A549 (cell line): ENCODE measurements at regions not wholly inside any gene's neighbourhood (a gene's known extent, or its start where the extent isn't known, plus 50 kb on each side); places are given as distances from the start of the nearest gene placed in this dataset.

Experiments
- ATAC-seq, 2 experiments: fragments of 200-7000 bp in 1 of 2; fragments of >200 bp in 1 of 2; cut with Nextera tagmentation in 1 of 2; cut with Tn5 transposase in 1 of 2; 3 replicates each; pipeline versions ENCODE4 v1.8.0 to v1.9.1; 2018 to 2020; ENCODE audit warnings: mild to moderate bottlenecking in 1 of 2, moderate library complexity in 1 of 2
- CTCF ChIA-PET: fragments of 300-600 bp; sonication (Branson Sonifier 250); formaldehyde crosslinking; extraction: SDS; loops from one replicate; lab custom pipeline; 2021; ENCODE audit warnings: antibody characterized with exemption, inconsistent platforms; lab: Yijun Ruan, JAX
- POLR2A ChIA-PET: fragments of 350-600 bp; formaldehyde crosslinking; extraction: SDS; loops from one replicate; lab custom pipeline; 2021; ENCODE audit warnings: antibody characterized with exemption, inconsistent platforms; lab: Yijun Ruan, JAX
- DNase-seq, 2 experiments: peaks; one replicate each; pipeline versions ENCODE4 v3.0.0 to v3.0.0-alpha.2; 2011 to 2016; ENCODE audit warnings: low read depth in 1 of 2, low spot score in 1 of 2
- FAIRE-seq: peaks from 2 replicates; lab custom pipeline; 2011; peaks lifted over from hg19 to GRCh38; lab: Jason Lieb, UNC
- H3K27ac ChIP-seq, 2 experiments: fragments of >200 bp; sonication (Bioruptor Twin); formaldehyde crosslinking; 3 replicates each; pipeline ENCODE4 v1.5.1; 2016 to 2017
- H3K4me1 ChIP-seq: fragments of >200 bp; sonication (Bioruptor Twin); formaldehyde crosslinking; 3 replicates; pipeline ENCODE4 v1.6.1; 2016
- H3K4me2 ChIP-seq: fragments of >200 bp; sonication (Bioruptor Twin); formaldehyde crosslinking; 3 replicates; pipeline ENCODE4 v1.6.1; 2016
- H3K4me3 ChIP-seq: fragments of >200 bp; sonication (Bioruptor Twin); formaldehyde crosslinking; 3 replicates; pipeline ENCODE4 v1.5.1; 2016
- H3K9me3 ChIP-seq: fragments of >200 bp; sonication (Bioruptor Twin); formaldehyde crosslinking; 3 replicates; pipeline ENCODE4 v1.6.1; 2016
- CBX2 ChIP-seq: fragments of 200-600 bp; sonication (generic); IDR thresholded peaks from 2 replicates; pipeline ENCODE4 v1.6.1; 2016; ENCODE audit warnings: low read depth, mild to moderate bottlenecking, borderline replicate concordance
- CBX8 ChIP-seq: fragments of 200-600 bp; sonication (generic); IDR thresholded peaks from 2 replicates; pipeline ENCODE4 v1.6.1; 2016
- CEBPB ChIP-seq, 2 experiments: fragments of >200 bp in 1 of 2; sonication (Bioruptor Twin) in 1 of 2; formaldehyde crosslinking in 1 of 2; IDR thresholded peaks; 2 replicates each; pipeline ENCODE4 v1.6.1; 2012 to 2016
- ELK1 ChIP-seq: fragments of 150-350 bp; IDR thresholded peaks from 2 replicates; pipeline ENCODE4 v1.6.1; 2014; ENCODE audit warnings: low read depth, mild to moderate bottlenecking, low read length
- ESRRA ChIP-seq: fragments of 150-350 bp; IDR thresholded peaks from 2 replicates; pipeline ENCODE4 v1.6.1; 2014; ENCODE audit warnings: mild to moderate bottlenecking, low read length, borderline replicate concordance
- FOSL2 ChIP-seq, 2 experiments: fragments of 450-650 bp in 1 of 2; fragments of >200 bp in 1 of 2; sonication (Bioruptor Twin) in 1 of 2; formaldehyde crosslinking; IDR thresholded peaks; 2 replicates each; pipeline versions ENCODE4 v1.5.0 to v1.6.1; 2016 to 2020; ENCODE audit warnings: mild to moderate bottlenecking in 1 of 2, moderate library complexity in 1 of 2
- FOXS1 ChIP-seq: fragments of 250-450 bp; sonication (Bioruptor Pico); IDR thresholded peaks from 2 replicates; pipeline ENCODE4 v1.5.0; 2020; ENCODE audit warnings: mild to moderate bottlenecking, moderate library complexity
- HEYL ChIP-seq: fragments of 250-450 bp; sonication (Bioruptor Pico); IDR thresholded peaks from 2 replicates; pipeline ENCODE4 v1.8.0; 2021; ENCODE audit warnings: mild to moderate bottlenecking, moderate library complexity
- HOXB13 ChIP-seq: fragments of 250-450 bp; sonication (Bioruptor Pico); IDR thresholded peaks from 2 replicates; pipeline ENCODE4 v1.5.0; 2020; ENCODE audit warnings: low read depth, mild to moderate bottlenecking, moderate library complexity
- HOXB5 ChIP-seq: fragments of 250-450 bp; sonication (Bioruptor Pico); IDR thresholded peaks from 2 replicates; pipeline ENCODE4 v1.5.0; 2020; ENCODE audit warnings: mild to moderate bottlenecking, moderate library complexity
- JUN ChIP-seq, 2 experiments: fragments of >200 bp; sonication (Bioruptor Twin); formaldehyde crosslinking; IDR thresholded peaks; 2 replicates in 1 of 2; 3 replicates in 1 of 2; pipeline ENCODE4 v1.6.1; 2016 to 2017
- JUNB ChIP-seq: fragments of >200 bp; sonication (Bioruptor Twin); formaldehyde crosslinking; IDR thresholded peaks from 2 replicates; pipeline ENCODE4 v1.6.1; 2016
- MAFK ChIP-seq: fragments of 450-650 bp; IDR thresholded peaks from 2 replicates; pipeline ENCODE4 v1.6.1; 2014; ENCODE audit not compliant: partially characterized antibody
- MAZ ChIP-seq: fragments of 150-350 bp; IDR thresholded peaks from 2 replicates; pipeline ENCODE4 v1.6.1; 2014; ENCODE audit warnings: antibody characterized with exemption, low read depth, low read length, borderline replicate concordance
- MYC ChIP-seq: IDR thresholded peaks from 2 replicates; pipeline ENCODE4 v1.6.1; 2012; ENCODE audit warnings: mild to moderate bottlenecking, inconsistent platforms, low read length, improper control_type of control experiment, borderline replicate concordance
- PBX3 ChIP-seq: IDR thresholded peaks from 2 replicates; pipeline ENCODE4 v1.6.1; 2012
- REST ChIP-seq: fragments of 200-600 bp; sonication (generic); IDR thresholded peaks from 2 replicates; pipeline ENCODE4 v1.6.1; 2016; ENCODE audit warnings: antibody characterized with exemption, mild to moderate bottlenecking, moderate library complexity
- RFX5 ChIP-seq: fragments of 450-650 bp; IDR thresholded peaks from 2 replicates; pipeline ENCODE4 v1.7.1; 2014; ENCODE audit warnings: antibody characterized with exemption, mild to moderate bottlenecking, moderate library complexity
- TFCP2L1 ChIP-seq: fragments of 250-450 bp; sonication (Bioruptor Pico); IDR thresholded peaks from 2 replicates; pipeline ENCODE4 v1.5.0; 2021; ENCODE audit warnings: mild to moderate bottlenecking
- USF2 ChIP-seq: fragments of 450-650 bp; IDR thresholded peaks from 2 replicates; pipeline ENCODE4 v1.6.1; 2014; ENCODE audit warnings: antibody characterized with exemption
- ZFP36 ChIP-seq: fragments of 450-650 bp; IDR thresholded peaks from 2 replicates; pipeline ENCODE4 v1.6.1; 2014; ENCODE audit warnings: borderline replicate concordance; ENCODE audit not compliant: partially characterized antibody
- ZNF302 ChIP-seq: fragments of 250-450 bp; sonication (Bioruptor Pico); IDR thresholded peaks from 2 replicates; pipeline ENCODE4 v1.9.0; 2021; ENCODE audit warnings: inconsistent platforms, mild to moderate bottlenecking, moderate library complexity
- WGBS: methylation state at CpG from one replicate; pipeline ENCODE4 v1.1.6; 2017; ENCODE audit errors: missing lambda C conversion rate; 5-methylcytosine and 5-hydroxymethylcytosine counted together
- TF ChIP-seq, protein P1 (sequence below): fragments of >200 bp; sonication (Bioruptor Twin); formaldehyde crosslinking; IDR thresholded peaks from 3 replicates; pipeline ENCODE4 v1.6.1; 2016
- TF ChIP-seq, protein P2 (sequence below): IDR thresholded peaks from 2 replicates; pipeline ENCODE4 v1.6.1; 2012
- TF ChIP-seq, protein P3 (sequence below): fragments of >200 bp; sonication (Bioruptor Twin); formaldehyde crosslinking; IDR thresholded peaks from 3 replicates; pipeline ENCODE4 v1.5.1; 2016

- TF ChIP-seq, protein P1, sequence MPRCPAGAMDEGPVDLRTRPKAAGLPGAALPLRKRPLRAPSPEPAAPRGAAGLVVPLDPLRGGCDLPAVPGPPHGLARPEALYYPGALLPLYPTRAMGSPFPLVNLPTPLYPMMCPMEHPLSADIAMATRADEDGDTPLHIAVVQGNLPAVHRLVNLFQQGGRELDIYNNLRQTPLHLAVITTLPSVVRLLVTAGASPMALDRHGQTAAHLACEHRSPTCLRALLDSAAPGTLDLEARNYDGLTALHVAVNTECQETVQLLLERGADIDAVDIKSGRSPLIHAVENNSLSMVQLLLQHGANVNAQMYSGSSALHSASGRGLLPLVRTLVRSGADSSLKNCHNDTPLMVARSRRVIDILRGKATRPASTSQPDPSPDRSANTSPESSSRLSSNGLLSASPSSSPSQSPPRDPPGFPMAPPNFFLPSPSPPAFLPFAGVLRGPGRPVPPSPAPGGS: no peak
- TF ChIP-seq ELK1: no peak
- TF ChIP-seq, protein P2, sequence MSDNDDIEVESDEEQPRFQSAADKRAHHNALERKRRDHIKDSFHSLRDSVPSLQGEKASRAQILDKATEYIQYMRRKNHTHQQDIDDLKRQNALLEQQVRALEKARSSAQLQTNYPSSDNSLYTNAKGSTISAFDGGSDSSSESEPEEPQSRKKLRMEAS: no peak
These were observed 68.3 kb downstream of the NR2F2 start (continued) for GRCh38 chr15:96398776-96399175.

DNA sequence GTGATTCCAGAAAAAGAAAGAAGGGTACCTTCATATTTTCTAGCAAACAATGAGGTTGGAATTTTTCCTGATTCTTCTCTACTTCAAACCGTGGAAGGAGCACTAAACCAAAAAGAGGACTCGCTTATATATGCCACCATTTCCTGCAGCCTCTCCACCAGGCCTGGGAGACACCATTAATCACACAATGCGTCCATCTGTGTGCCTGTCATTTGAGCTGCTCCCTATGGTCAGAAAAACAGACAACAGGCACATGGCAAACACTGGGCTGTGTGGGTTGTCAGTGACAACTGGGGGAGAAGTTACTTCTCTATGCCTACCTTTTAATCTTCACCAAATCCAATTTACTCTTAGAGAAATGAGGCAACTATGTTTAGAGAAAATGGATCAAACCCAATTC, 71.9 kb downstream of the NR2F2 start:
- POLR2A ChIA-PET: no interaction called here
- Histone ChIP-seq H3K4me2 (no peak overlapping the region), H3K9me3 (no peaks in the 10 kb centered on the region), H3K27ac (no peak overlapping the region)
- FAIRE-seq: no peak
- no peak for ATAC-seq
- TF ChIP-seq HEYL (CRISPR knock-in tag): no peak
- no peak for TF ChIP-seq CBX2
- no peak for TF ChIP-seq JUN (IDR thresholded peaks at IDR 0.05)
- no peak for TF ChIP-seq FOXS1 (CRISPR knock-in tag)
- TF ChIP-seq CBX8: no peak
- TF ChIP-seq TFCP2L1 (CRISPR knock-in tag): no peak
- TF ChIP-seq MYC: no peak
- TF ChIP-seq ESRRA: no peak
- TF ChIP-seq FOSL2 (IDR thresholded peaks at IDR 0.05): no peak
- no peak for TF ChIP-seq FOSL2 (CRISPR knock-in tag; IDR thresholded peaks at IDR 0.05)
- TF ChIP-seq ZFP36: no peak
- TF ChIP-seq PBX3: no peak
- TF ChIP-seq HOXB13 (CRISPR knock-in tag): no peak
- TF ChIP-seq JUNB: no peak
- no peak for TF ChIP-seq RFX5
- TF ChIP-seq MAZ: no peak
- no peak for TF ChIP-seq ELK1
- TF ChIP-seq, all 56 proteins: peak for 0
- CTCF ChIA-PET: no interaction called here
- DNase-seq: no peak
- no peaks in the 10 kb centered on the region for H3K4me1 ChIP-seq
- WGBS: 16% methylated on average over 3 of the region's 3 CpGs
- no peak overlapping the region for H3K4me3 ChIP-seq

DNA sequence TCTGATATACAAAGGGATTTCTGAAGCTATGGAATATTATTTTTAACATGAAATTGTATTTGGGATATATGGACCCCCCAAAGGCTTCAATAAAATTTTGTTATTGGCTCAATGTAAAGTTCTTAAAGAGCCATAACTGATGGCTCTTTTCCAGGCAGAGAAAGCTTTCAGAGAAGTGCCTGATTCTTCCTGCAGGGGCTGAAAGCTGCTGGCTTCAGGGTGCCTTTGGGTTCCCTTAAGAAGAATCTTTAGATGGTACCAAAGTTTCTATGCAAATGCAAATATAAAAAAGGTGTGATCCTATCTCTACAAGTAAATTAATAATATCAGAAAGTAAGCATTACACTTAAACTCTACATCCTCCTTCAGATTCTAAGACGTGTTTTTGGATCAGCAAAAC, 72.6 kb downstream of the NR2F2 start:
- 2% methylated on average over 1 of the region's 1 CpG for WGBS
- FAIRE-seq: no peak
- POLR2A ChIA-PET: no interaction called here
- TF ChIP-seq MAFK: no peak
- no peak for TF ChIP-seq MYC
- TF ChIP-seq CEBPB (IDR thresholded peaks at IDR 0.05): no peak
- no peak for TF ChIP-seq ZFP36
- TF ChIP-seq, protein P3, sequence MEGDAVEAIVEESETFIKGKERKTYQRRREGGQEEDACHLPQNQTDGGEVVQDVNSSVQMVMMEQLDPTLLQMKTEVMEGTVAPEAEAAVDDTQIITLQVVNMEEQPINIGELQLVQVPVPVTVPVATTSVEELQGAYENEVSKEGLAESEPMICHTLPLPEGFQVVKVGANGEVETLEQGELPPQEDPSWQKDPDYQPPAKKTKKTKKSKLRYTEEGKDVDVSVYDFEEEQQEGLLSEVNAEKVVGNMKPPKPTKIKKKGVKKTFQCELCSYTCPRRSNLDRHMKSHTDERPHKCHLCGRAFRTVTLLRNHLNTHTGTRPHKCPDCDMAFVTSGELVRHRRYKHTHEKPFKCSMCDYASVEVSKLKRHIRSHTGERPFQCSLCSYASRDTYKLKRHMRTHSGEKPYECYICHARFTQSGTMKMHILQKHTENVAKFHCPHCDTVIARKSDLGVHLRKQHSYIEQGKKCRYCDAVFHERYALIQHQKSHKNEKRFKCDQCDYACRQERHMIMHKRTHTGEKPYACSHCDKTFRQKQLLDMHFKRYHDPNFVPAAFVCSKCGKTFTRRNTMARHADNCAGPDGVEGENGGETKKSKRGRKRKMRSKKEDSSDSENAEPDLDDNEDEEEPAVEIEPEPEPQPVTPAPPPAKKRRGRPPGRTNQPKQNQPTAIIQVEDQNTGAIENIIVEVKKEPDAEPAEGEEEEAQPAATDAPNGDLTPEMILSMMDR: no peak
- no peak for TF ChIP-seq HOXB5 (CRISPR knock-in tag)
- TF ChIP-seq CBX8: no peak
- no peak for TF ChIP-seq USF2
- TF ChIP-seq ZNF302: no peak
- TF ChIP-seq REST: no peak

More for the DNA sequence above, 72.6 kb downstream of the NR2F2 start:
- DNase-seq: no peak
- no peak overlapping the region for H3K4me2 ChIP-seq
- H3K4me1 ChIP-seq: no peaks in the 10 kb centered on the region
- ATAC-seq: no peak
- H3K27ac ChIP-seq: no peak overlapping the region
- H3K4me3 ChIP-seq: no peak overlapping the region
- H3K9me3 ChIP-seq: no peaks in the 10 kb centered on the region
- CTCF ChIA-PET: no interaction called here
